Putamen (tissue), 1 donor: ENCODE measurements at regions not wholly inside any gene's neighbourhood (a gene's known extent, or its start where the extent isn't known, plus 50 kb on each side); places are given as distances from the start of the nearest gene placed in this dataset.
"Not testable (repeated sequence)": the region's sequence is repeated elsewhere in the genome, so short reads cannot be mapped to it uniquely, and the experiment has no call there.

ENCODE experiments used
- DNase-seq: peaks from one replicate; pipeline ENCODE4 v3.0.0-alpha.2; 2016; ENCODE audit warnings: low spot score

DNA sequence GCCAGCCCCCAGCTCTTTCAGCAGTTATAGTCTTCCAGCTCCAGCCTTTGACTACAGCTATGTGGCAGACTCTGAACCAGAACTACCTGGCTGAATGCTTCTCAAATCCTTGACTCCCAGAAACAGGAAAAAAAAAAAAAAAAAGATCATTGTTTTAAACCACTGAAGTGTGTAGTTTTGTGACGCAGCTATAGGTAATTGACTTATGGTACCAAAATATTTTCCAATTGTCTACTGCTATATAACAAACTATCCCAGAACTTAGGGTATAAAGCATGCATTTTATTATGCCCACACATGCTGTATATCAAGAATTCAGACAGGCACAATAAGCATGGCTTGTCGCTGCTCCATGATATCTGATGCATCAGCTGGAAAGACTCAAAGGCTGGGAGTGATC is 127.1 kb upstream of the POC5 start:
- DNase-seq, result no peak

DNA sequence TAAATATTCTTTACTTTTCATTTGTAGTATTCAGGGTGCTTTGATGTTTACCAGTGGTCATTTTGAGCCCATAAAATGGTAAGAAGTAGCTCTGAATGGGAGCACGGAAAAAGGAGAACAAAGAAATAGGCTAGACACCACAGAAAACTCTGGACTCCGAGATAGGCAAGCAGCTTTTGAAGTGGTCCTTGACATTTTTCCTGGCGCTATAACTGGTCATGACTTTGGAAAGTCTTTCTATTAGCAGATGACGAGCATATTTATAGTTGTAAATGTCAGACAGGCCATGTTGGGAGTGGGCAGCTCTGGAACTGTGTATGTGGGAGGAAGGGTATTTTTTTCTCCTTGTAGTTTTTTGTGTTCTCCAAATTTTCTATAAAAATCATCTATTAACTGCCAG is 126.1 kb upstream of the POC5 start:
- DNase-seq, result no peak

DNA sequence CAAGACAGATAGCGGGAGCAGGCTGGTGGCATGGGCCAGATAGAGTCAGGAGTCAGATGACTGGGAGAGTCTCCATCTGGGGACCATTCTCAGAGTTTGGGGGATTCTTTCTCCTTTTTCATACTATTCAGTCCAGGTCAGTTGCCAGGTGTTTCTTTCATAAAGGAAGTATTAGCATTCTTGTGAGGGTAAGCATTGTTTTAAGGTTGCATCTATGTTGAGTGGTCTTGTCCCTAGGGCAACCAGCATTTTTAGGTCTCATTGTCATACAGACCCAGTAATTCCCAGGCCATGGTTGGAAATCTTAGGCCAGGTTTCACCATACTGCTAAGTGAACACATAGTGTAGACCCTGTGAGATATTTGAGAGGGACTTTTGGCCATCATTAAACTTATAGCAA is 122.3 kb upstream of the POC5 start:
- DNase-seq, result no peak

DNA sequence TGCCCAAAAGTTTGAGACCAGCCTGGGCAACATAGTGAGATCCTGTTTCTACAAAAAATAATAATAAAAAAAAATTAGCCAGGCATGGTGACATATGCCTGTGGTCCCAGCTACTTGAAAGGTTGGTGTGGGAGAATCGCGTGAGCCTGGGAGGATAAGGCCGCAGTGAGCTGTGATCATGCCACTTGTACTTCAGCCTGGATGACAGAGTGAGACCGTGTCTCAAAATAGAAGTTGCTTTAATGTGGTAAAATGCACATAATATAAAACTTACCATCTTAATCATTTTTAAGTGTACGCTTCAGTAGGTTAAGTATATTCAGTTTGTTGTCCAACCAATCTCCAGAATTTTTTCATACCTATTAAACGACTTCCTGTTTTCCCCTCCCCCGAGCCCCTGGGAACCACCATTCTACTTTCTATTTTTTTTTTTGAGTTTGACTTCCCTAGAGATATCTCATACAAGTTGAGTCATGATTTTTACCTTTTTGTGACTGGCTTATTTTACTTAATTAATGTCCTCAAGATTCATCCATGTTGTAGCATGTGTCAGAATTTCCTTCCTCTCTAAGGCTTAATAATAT is 120.1 kb upstream of the POC5 start:
- DNase-seq, result no peak

DNA sequence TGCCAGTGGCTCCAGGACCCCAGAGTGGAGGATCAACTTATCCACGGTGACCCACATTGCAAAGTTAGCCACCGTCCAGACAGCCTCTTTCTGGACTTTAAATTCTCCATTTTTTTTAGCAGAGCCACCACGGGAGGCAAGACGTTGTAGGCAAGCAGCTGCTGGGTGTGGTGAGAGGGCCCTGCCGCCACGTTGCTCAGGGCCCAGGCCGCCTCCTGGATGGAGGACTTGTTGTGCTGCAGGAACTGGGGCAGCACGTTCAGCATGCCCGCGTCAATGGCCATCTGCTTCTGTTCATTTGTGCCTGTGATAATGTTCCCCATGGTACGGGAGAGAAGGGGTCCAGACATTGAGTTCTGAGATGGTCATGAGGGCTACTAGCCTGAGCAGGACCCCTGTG is 114.3 kb upstream of the POC5 start:
- no peak for DNase-seq

DNA sequence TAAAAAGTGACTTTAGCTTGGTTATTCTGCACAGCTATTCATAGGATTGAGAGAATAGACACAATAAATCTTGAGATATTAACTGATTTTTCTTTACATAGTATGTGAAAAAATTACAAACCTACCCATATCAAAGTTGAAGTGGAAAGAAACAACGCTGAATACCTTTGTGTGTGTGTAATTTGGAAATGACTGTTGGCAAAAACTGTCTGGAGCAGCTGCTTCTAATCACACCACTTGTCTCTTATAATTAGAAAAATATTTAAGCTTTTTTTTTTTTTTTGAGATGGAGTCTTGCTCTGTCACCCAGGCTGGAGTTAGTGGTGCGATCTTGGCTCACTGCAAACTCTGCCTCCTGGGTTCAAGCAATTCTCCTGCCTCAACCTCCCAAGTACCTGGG is 110.8 kb upstream of the POC5 start:
- DNase-seq, result no peak

DNA sequence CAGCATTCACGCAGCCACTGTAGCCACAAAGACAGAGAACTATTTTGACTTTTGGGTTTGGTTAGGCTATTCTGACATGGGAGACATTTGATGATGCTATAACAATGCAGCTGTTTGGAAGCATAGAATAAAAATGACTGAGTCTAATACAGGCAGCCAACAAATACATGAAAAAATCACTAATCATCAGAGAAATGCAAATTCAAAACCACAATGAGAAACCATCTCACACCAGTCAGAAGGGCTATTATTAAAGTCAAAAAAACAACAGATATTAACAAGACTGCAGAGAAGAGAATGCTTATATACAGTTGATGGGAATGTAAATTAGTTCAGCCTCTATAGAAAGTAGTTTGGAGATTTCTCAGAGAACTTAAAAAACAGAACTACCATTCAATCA is 107.1 kb upstream of the POC5 start:
- no peak for DNase-seq

DNA sequence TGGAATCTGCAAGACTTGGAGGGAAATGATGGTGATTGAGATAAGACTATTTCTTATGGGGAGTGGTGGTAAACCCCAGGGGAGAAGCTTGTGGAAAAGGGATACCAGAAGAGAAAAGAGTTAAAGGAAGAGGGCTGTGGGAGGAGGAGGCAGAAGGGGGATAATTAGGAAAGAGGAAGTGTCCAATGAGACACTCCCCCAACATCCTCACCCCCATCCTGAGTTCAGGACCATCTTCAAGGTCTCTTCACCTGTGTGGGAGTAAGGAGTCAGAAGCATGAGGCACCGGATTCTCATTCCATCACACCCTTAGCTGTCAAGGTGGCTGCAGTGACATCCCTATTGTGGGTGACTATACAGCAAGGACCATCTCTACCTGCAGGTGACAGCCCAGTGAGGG is 106.6 kb upstream of the POC5 start:
- DNase-seq, result no peak

DNA sequence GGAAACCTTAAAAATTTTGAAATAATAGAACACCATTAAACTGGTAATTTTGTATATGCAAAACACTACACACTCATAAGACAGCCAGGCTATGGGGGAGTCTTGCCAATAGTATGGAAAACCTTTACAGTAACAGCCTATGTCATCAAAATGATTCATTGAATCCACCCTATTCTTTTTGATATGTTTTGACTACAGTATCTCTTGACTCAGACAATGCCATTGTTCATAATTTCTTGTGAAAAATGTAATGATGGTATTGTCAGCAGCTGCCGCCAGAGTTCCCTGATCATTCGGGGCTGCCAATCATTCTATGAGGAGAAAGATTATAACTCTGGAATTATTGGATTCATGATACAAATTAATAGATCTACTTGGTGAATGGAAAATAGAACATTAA is 101.4 kb upstream of the POC5 start:
- peak; percentile 59 for DNase-seq

DNA sequence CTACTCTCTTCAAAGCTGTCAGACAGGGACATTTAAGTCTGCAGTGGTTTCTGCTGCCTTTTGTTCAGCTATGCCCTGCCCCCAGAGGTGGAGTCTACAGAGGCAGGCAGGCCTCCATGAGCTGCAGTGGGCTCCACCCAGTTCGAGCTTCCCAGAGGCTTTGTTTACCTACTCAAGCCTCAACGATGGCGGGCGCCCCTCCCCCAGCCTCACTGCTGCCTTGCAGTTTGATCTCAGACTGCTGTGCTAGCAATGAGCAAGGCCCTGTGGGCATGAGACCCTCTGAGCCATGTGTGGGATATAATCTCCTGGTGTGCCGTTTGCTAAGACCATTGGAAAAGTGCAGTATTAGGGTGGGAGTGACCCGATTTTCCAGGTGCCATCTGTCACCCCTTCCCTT is 82.5 kb upstream of the POC5 start:
- not testable (repeated sequence) for DNase-seq

DNA sequence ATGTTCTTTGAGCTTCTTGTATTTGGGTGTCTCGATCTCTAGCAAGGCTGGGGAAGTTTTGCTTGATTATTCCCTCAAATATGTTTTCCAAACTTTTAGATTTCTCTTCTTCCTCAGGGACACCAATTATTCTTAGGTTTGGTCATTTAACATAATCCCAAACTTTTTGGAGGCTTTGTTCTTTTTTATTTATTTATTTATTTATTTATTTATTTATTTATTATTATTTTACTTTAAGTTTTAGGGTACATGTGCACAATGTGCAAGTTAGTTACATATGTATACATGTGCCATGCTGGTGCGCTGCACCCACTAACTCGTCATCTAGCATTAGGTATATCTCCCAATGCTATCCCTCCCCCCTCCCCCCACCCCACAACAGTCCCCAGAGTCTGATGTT is 52.1 kb upstream of the POC5 start:
- DNase-seq, result not testable (repeated sequence)
